NCI-H69 (cell line): ENCODE measurements at regions not wholly inside any gene's neighbourhood (a gene's known extent, or its start where the extent isn't known, plus 50 kb on each side); places are given as distances from the start of the nearest gene placed in this dataset.
A peak's percentile ranks its signal among the peaks of the same experiment; 100 is the strongest.
"Not testable (repeated sequence)": the region's sequence is repeated elsewhere in the genome, so short reads cannot be mapped to it uniquely, and the experiment has no call there.

Experiments used
- DNase-seq: peaks from one replicate; lab custom pipeline; 2025; lab: John Stamatoyannopoulos, UW

DNA sequence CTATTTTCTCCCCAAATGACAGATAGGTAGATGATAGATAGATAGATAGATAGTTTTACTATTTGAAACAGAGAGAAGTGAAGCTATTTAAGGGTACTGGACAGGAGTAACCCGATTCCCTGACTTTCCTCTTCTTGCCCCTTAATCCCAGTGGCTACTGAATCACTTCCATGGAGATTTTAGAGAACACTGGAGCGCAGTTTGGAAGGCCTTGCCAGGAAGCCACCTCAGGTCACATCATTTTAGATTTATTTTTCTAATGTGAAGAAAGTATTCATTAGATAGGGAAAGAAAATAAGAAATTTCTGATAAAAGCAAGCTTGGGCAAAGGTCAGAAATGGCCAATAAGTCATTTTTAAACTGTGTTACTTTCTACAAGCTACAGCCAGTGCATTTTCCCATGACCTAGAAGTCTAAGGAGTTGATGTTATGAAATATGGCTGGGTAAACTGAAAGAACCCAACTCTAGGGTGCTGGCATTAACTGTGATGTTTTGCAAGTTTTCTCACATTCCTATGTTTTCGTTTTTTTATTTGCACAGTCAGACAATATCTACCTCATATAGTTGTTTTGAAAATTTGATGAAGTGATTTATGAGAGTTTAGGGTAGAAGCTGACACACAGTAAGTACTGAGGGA is 544.7 kb upstream of the PTGER4 start:
- DNase-seq = no peak

GRCh38 chr5:40124367-40124766 is 555.3 kb upstream of the PTGER4 start:
- peak; percentile 7 for DNase-seq

DNA sequence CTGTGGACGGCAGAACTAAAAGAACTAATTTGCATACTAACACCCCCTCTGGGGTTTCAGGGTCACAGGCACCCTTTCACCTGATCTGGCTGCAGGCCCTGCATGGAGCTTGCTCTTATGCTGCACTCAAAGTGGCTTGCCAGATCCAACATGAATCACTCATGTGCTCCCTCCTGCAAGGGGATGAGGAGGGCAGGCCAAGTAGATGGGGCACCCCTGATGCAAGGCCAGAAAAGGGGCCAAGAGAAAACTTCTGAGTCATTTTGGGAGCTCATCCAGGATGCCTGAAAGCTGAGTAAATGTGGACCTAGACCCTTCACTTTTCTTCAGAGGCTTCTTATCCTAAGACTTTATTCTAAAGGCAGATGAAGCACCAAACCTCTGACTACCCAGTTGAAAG is 558.5 kb upstream of the PTGER4 start:
- DNase-seq = no peak

DNA sequence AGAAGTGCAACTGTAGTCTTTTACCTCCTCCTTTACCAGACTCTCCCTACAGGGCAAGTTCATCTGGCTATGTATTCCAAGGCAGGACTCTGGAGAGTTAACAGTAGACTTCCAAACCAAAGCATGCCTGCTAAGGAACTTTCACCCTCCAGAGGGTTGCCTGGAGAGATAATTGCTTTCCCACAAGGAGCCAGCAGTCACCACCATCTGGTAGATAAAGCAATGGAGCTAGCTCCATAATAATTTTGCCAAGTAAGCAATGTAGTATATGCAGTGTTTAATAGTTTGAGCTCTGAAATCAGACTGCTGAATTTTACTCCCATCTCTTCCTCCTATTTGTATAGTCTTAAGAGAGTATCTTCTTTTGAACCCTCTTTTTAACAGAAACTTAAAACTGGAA is 566.8 kb upstream of the PTGER4 start:
- peak; percentile 43 for DNase-seq

- not testable (repeated sequence) for DNase-seq
Measured at GRCh38 chr5:40111036-40111435, 568.7 kb upstream of the PTGER4 start.

GRCh38 chr5:40108764-40109390 is 570.8 kb upstream of the PTGER4 start:
- DNase-seq = peak; percentile 26

GRCh38 chr5:40107786-40108185 is 571.9 kb upstream of the PTGER4 start:
- DNase-seq = not testable (repeated sequence)

GRCh38 chr5:40106847-40107246 is 572.9 kb upstream of the PTGER4 start:
- DNase-seq = peak; percentile 5

DNA sequence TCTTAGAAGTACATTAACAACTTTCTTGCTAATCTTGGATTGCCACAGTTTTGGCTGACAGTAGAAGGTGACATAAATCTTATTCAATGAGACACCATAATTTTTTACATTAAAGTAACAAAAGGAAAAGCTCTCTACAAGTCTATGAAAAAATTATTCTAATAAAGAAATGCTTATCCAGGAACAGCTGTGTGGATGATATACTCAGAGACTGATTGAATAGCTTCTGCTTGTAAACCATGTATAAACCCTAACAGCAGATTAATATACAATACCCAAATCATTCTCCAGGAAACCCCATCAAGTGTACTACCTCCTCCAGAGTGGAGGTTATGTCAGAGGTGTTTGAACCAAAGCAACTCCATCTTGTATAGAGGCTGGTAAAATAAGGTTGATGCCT is 581.4 kb upstream of the PTGER4 start:
- no peak for DNase-seq

GRCh38 chr5:40093550-40093949 is 586.2 kb upstream of the PTGER4 start:
- no peak for DNase-seq

GRCh38 chr5:40089269-40089668 is 590.4 kb upstream of the PTGER4 start:
- DNase-seq = peak; percentile 3

- no peak for DNase-seq
Measured at GRCh38 chr5:40084614-40085013, 595.1 kb upstream of the PTGER4 start.

- no peak for DNase-seq
Measured at GRCh38 chr5:40082313-40082712, 597.4 kb upstream of the PTGER4 start.

DNA sequence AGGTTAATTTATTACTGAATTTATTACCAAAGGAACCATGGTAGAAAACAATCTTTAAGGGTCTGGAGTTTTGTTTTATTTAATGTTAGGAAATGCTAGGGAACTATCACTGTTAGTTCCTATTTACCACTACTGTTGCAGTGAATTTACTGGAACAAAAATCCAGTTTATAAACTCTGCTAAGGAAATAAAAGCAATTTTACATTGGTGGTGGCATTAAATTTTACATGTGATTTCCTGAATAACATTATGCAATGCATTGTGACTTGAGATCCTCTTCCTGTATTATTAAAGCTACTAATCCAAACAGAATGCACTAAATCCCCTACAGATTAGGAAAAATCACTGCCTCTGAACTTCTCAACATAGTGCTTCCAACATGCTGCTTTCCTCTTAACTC is 599.5 kb upstream of the PTGER4 start:
- no peak for DNase-seq

DNA sequence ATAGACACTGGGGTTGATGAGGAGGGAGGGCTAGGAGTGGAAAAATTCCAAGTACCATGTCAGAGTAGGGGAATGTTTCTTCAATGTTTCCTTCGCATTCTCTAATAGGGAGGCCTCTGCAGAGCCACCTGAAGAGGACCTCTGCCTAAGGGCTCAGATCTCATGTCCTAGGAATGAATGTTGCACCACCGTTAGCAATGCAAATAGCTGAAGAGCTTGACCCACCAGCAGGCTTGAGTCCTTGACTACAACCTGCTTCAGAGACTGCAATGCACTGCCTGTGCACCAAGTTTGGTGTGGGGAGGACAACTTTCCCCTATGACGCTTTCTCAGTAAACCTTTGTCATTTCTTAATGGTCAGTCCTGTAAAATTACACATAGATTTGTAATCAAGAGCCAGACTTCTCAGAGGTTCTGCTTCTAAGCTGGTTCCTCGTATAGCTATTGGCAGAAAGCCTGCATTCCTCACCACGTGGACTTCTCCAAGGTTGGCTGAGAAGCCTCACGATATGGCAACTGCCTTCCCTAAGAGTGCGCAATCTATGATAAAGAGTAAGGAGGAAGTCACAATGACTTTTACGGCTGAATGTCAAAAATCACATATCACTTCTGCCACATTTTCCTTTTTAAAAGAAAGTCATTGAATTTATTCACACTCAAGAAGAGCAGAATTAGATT is 600.7 kb upstream of the PTGER4 start:
- no peak for DNase-seq

GRCh38 chr5:40074826-40075225 is 604.9 kb upstream of the PTGER4 start:
- DNase-seq = no peak

GRCh38 chr5:40073927-40074326 is 605.8 kb upstream of the PTGER4 start:
- DNase-seq = peak; percentile 7

DNA sequence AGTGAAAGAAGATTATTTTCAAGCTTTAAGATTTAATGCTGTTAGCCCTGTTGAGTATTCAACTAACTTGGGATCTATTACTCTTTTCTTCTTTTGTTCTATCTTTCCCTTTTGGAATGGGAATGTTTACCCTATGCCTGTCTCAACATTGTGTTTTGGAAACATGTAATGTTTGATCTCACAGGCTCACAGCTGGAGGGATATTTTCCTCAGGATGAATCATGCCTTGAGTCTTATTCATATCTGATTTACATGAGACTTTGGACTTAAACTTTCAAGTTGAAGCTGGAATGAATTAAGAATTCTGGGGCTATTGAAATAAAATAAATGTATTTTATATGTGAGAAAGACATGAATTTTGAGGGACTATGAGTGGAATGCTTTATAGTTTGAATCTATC is 607.8 kb upstream of the PTGER4 start:
- DNase-seq = no peak

DNA sequence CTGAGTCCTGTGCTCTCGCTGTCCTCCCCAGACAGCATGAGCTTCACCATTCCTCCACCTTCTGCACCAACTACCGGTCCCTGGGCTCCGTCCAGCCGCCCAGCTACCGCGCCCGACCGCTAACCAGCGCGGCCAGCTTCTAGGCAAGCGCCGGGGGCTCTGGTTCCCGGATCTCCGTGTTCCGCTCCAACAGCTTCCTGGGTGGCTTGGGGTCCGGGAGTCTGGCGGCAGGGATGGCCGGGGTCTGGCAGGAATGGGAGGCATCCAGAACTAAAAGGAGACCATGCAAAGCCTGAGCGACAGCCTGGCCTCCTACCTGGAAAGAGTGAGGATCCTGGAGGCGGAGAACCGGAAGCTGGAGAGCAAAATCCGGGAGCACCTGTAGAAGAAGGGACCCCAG is 613.1 kb upstream of the PTGER4 start:
- DNase-seq = no peak

DNA sequence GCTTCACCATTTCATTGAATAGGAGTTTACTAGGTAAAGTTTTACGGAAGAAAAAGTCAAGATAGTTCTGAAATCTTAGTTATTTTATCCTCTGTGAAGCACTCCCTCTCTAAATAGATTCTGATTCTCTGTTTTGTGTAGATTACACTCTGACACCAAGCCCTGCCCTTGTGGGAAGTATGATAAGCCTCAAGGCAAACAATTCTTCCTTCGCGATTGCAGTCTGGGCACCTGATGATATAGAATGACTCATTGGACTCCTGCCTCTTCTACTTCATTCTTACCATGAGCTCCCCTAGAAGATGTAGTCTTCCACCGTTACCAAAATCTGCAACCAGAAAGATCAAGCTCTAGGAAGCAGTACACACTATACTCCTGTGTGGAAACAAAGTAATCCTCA is 626.9 kb upstream of the PTGER4 start:
- no peak for DNase-seq

- no peak for DNase-seq
Measured at GRCh38 chr5:40046792-40047191, 622.0 kb upstream of the DAB2 start.

GRCh38 chr5:40045429-40045828 is 620.6 kb upstream of the DAB2 start:
- no peak for DNase-seq

DNA sequence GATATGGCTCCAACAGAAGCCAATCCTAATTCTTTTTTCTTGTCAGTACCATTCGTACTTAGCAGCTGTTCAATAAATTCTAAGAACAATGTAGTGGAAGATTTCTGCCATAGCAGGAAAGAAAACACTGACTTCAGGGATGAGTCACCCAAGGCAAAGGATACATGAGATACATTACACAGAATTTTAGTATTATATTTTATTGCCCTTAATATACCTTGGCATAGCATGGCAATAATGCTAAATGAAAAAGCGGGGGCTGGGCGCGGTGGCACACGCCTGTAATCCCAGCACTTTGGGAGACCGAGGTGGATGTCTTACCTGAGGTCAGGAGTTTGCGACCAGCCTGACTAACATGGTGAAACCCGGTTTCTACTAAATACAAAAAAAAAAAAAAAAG is 619.1 kb upstream of the DAB2 start:
- no peak for DNase-seq

- no peak for DNase-seq
Measured at GRCh38 chr5:40041452-40041851, 616.7 kb upstream of the DAB2 start.
